B cell (primary cell): ENCODE measurements at regions not wholly inside any gene's neighbourhood (a gene's known extent, or its start where the extent isn't known, plus 50 kb on each side); places are given as distances from the start of the nearest gene placed in this dataset.

Experiments used
- ATAC-seq: fragments of 200-7000 bp; cut with Tn5 transposase; one replicate; pipeline ENCODE4 v1.10.0; 2021; ENCODE audit warnings: low read depth, mild to moderate bottlenecking, moderate number of reproducible peaks, moderate library complexity
- CTCF ChIA-PET: fragments of 350-600 bp; sonication (Branson Sonifier 250); formaldehyde crosslinking; loops from one replicate; lab custom pipeline; 2021; ENCODE audit warnings: antibody characterized with exemption, inconsistent platforms; lab: Charles Lee
- POLR2A ChIA-PET: fragments of 350-600 bp; sonication (Branson Sonifier 250); formaldehyde crosslinking; loops from one replicate; lab custom pipeline; 2021; ENCODE audit warnings: antibody characterized with exemption; lab: Charles Lee
- DNase-seq: peaks from one replicate; pipeline ENCODE4 v3.0.0; 2013
- H2AFZ ChIP-seq: 2 replicates; pipeline ENCODE4 v1.6.1; 2012; ENCODE audit warnings: mild to moderate bottlenecking, low read depth, low read length; ENCODE audit not compliant: insufficient read depth, poor library complexity, severe bottlenecking
- H3K27ac ChIP-seq, 2 donors: 1 replicate in 1 of 2; 2 replicates in 1 of 2; pipeline ENCODE4 v1.5.1; 2012 to 2013; ENCODE audit warnings: low read length in 2 of 2, mild to moderate bottlenecking in 2 of 2, moderate library complexity in 1 of 2
- H3K27me3 ChIP-seq, 4 experiments: fragments of 200-600 bp in 1 of 4; sonication (generic) in 1 of 4; replicated peaks in 1 of 4; 1 replicate in 2 of 4; 2 replicates in 2 of 4; pipeline versions ENCODE4 v1.6.1 to v1.7.0; 2013 to 2016; ENCODE audit warnings: low read length in 3 of 4, mild to moderate bottlenecking in 2 of 4, mixed read lengths in 1 of 4, moderate library complexity in 1 of 4; ENCODE audit not compliant: insufficient read depth in 4 of 4, control insufficient read depth in 3 of 4; ENCODE audit errors: control extremely low read depth in 1 of 4
- H3K36me3 ChIP-seq, 2 experiments: replicated peaks in 1 of 2; 1 replicate in 1 of 2; 2 replicates in 1 of 2; pipeline versions ENCODE4 v1.6.1 to v1.7.1; 2013; ENCODE audit warnings: low read length in 1 of 2; ENCODE audit not compliant: insufficient read depth in 2 of 2, control insufficient read depth in 1 of 2; ENCODE audit errors: control extremely low read depth in 1 of 2, extremely low read depth in 1 of 2
- H3K4me1 ChIP-seq, 2 donors: fragments of 200-600 bp in 1 of 2; sonication (generic) in 1 of 2; 1 replicate in 1 of 2; 2 replicates in 1 of 2; pipeline versions ENCODE4 v1.5.1 to v1.6.1; 2013 to 2017; ENCODE audit warnings: low read length in 2 of 2; ENCODE audit not compliant: control insufficient read depth in 2 of 2, insufficient read depth in 2 of 2
- H3K4me2 ChIP-seq: replicated peaks from 2 replicates; pipeline ENCODE3; 2012; ENCODE audit warnings: mild to moderate bottlenecking, low read depth, low read length; ENCODE audit not compliant: poor library complexity, severe bottlenecking
- H3K4me3 ChIP-seq, 5 experiments: fragments of 200-600 bp in 1 of 5; sonication (generic) in 1 of 5; 1 replicate in 3 of 5; 2 replicates in 2 of 5; pipeline versions ENCODE4 v1.5.1 to v1.7.0; 2011 to 2016; ENCODE audit warnings: low read length in 4 of 5, mild to moderate bottlenecking in 4 of 5, low read depth in 2 of 5, control low read depth in 1 of 5, moderate library complexity in 1 of 5; ENCODE audit not compliant: insufficient read depth in 1 of 5; ENCODE audit errors: control extremely low read depth in 1 of 5, extremely low read depth in 1 of 5
- H3K79me2 ChIP-seq: fragments of 200-600 bp; sonication (generic); one replicate; pipeline ENCODE4 v1.6.0; 2016; ENCODE audit warnings: low read length; ENCODE audit not compliant: control insufficient read depth, insufficient read depth
- H3K9ac ChIP-seq: fragments of 200-600 bp; sonication (generic); 2 replicates; pipeline ENCODE4 v1.6.1; 2017; ENCODE audit warnings: mild to moderate bottlenecking, low read length, moderate library complexity
- H3K9me3 ChIP-seq, 3 donors: one replicate each; pipeline versions ENCODE4 v1.6.1 to v1.7.1; 2013; ENCODE audit warnings: low read length in 2 of 3; ENCODE audit not compliant: control insufficient read depth in 2 of 3, insufficient read depth in 1 of 3; ENCODE audit errors: control extremely low read depth in 1 of 3
- H4K20me1 ChIP-seq: 2 replicates; pipeline ENCODE4 v1.6.0; 2012; ENCODE audit warnings: mild to moderate bottlenecking, low read length; ENCODE audit not compliant: insufficient read depth, control insufficient read depth, poor library complexity, severe bottlenecking
- H3K27ac Mint-ChIP-seq: one replicate; pipeline ENCODE4 v1.8.0; 2021; ENCODE audit warnings: mixed read lengths
- H3K27me3 Mint-ChIP-seq: one replicate; pipeline ENCODE4 v1.8.0; 2021; ENCODE audit warnings: mixed read lengths
- H3K4me1 Mint-ChIP-seq: one replicate; pipeline ENCODE4 v1.8.0; 2021; ENCODE audit warnings: mixed read lengths
- H3K4me3 Mint-ChIP-seq: one replicate; pipeline ENCODE4 v1.8.0; 2021; ENCODE audit warnings: mixed read lengths
- H3K9me3 Mint-ChIP-seq: one replicate; pipeline ENCODE4 v1.8.0; 2022; ENCODE audit warnings: mixed read lengths; ENCODE audit not compliant: insufficient read depth
- EZH2 ChIP-seq: IDR thresholded peaks from 2 replicates; pipeline ENCODE4 v1.6.1; 2012; ENCODE audit warnings: borderline replicate concordance, low read depth, mild to moderate bottlenecking, moderate library complexity, low read length; ENCODE audit not compliant: insufficient read depth, poor library complexity, severe bottlenecking
- WGBS: methylation state at CpG from one replicate; pipeline ENCODE4 v1.1.5; 2013; ENCODE audit warnings: missing lambda C conversion rate; ENCODE audit not compliant: insufficient coverage; 5-methylcytosine and 5-hydroxymethylcytosine counted together
- intact Hi-C: fragments of 100-400 bp; cut with micrococcal nuclease; formaldehyde crosslinking; loops from one replicate; pipeline ENCODE4 v1.10.0; 2022
- TF ChIP-seq, protein P1 (sequence below): fragments of 200-600 bp; IDR thresholded peaks from one replicate; pipeline ENCODE4 v1.8.0; 2022; ENCODE audit warnings: antibody characterized with exemption, mild to moderate bottlenecking

DNA sequence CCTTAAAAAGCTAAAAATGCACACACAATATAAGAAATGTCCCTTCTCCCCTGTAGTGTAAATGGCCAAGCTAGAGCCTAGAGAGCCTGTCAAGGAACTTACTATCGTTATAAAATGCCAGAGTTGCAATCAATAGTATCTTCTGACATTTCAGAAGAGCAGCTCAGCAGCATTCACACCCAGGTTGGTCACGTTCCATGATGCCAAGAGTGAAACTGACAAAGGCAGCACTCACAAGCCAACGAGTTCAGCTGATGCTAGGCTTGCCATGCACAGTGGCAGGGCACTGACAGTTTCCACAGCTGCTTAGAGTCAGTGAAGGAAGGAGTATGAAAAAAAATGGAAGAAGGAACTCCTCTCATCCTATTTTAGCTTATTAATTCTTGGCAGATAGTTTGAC is 331.4 kb upstream of the CCDC54 start:
- no peak overlapping the region for H3K27ac ChIP-seq
- H3K27me3 ChIP-seq: no peaks in the 10 kb centered on the region
- Mint-ChIP-seq H3K27me3 (no peaks in the 10 kb centered on the region), H3K4me1 (no peaks in the 10 kb centered on the region), H3K9me3 (no peaks in the 10 kb centered on the region), H3K4me3 (no peak overlapping the region), H3K27ac (no peak overlapping the region)
- no peaks in the 10 kb centered on the region for H3K9me3 ChIP-seq
- WGBS: 75% methylated on average over 3 of the region's 3 CpGs
- no peak overlapping the region for H3K9ac ChIP-seq
- no peak overlapping the region for H2AFZ ChIP-seq
- no peak overlapping the region for H3K4me3 ChIP-seq
- no peak for ATAC-seq
- intact Hi-C loops: no loop called here
- no peak overlapping the region for H3K4me2 ChIP-seq
- no peaks in the 10 kb centered on the region for H3K4me1 ChIP-seq
- ChIA-PET CTCF (no interaction called here), POLR2A (no interaction called here)
- H4K20me1 ChIP-seq: no peaks in the 10 kb centered on the region
- H3K36me3 ChIP-seq: no peaks in the 10 kb centered on the region
- DNase-seq: no peak
- no peaks in the 10 kb centered on the region for H3K79me2 ChIP-seq
- TF ChIP-seq, protein P1, sequence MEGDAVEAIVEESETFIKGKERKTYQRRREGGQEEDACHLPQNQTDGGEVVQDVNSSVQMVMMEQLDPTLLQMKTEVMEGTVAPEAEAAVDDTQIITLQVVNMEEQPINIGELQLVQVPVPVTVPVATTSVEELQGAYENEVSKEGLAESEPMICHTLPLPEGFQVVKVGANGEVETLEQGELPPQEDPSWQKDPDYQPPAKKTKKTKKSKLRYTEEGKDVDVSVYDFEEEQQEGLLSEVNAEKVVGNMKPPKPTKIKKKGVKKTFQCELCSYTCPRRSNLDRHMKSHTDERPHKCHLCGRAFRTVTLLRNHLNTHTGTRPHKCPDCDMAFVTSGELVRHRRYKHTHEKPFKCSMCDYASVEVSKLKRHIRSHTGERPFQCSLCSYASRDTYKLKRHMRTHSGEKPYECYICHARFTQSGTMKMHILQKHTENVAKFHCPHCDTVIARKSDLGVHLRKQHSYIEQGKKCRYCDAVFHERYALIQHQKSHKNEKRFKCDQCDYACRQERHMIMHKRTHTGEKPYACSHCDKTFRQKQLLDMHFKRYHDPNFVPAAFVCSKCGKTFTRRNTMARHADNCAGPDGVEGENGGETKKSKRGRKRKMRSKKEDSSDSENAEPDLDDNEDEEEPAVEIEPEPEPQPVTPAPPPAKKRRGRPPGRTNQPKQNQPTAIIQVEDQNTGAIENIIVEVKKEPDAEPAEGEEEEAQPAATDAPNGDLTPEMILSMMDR: no peak
- TF ChIP-seq EZH2: no peak

DNA sequence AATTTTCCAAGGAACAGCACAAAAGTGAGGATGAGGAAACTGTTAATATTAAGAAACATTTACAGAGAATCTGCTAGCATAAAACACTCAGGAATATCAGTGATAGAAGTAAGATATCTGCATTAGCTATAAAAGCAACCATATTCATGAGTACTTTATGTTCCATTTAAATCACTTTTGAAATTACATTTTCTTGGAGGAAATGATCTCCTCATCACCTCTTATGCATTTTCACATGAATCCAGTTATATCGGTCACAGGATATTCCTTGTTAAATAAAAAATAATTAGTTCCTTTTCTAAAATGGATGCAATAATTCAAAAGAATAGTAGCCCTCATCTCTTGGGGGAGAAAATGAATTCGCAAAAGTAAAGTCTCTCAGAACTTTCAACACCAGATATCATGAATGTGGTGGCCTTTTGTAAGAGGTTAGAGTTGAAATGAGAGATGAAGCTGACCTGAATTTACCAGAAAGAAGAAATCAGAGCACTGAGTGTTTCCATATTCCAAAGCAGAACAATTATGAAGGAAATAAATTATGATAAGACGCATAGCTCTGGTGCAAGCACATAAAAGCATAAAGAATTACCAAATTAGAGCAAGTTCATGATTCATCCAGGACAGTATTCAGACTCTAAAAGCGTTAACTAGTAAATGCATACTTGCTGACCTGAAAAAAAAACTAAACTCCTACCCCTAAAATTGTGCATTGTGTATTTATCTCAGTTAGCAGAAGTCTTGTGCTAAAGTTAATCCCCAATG is 321.9 kb upstream of the CCDC54 start:
- H2AFZ ChIP-seq: no peak overlapping the region
- CTCF ChIA-PET: interaction anchor here (1.6 kb wide), 1 partner anchor 9 kb away, joined by 4 read pairs; no protein-coding TSS in a partner anchor

More for the DNA sequence above, 321.9 kb upstream of the CCDC54 start:
- H3K27me3 ChIP-seq: no peaks in the 10 kb centered on the region
- TF ChIP-seq, protein P1: no peak
- no peak for TF ChIP-seq EZH2
- no CpG with 5 or more reads among the region's 4 CpGs for WGBS
- Mint-ChIP-seq H3K4me1 (no peaks in the 10 kb centered on the region), H3K27me3 (peaks cover 12% of the 10 kb centered on the region), H3K4me3 (no peak overlapping the region), H3K9me3 (no peaks in the 10 kb centered on the region), H3K27ac (no peak overlapping the region)
- H3K27ac ChIP-seq: no peak overlapping the region
- peaks cover 0 to 1% (median 0%) of the 10 kb centered on the region in 3 donors for H3K9me3 ChIP-seq
- H3K4me2 ChIP-seq: no peak overlapping the region
- H4K20me1 ChIP-seq: no peaks in the 10 kb centered on the region
- POLR2A ChIA-PET: no interaction called here
- no peak overlapping the region for H3K9ac ChIP-seq
- no peak for ATAC-seq
- H3K4me1 ChIP-seq: no peaks in the 10 kb centered on the region
- intact Hi-C loops: no loop called here
- no peak for DNase-seq
- H3K79me2 ChIP-seq: no peaks in the 10 kb centered on the region
- H3K36me3 ChIP-seq: no peaks in the 10 kb centered on the region
- H3K4me3 ChIP-seq: no peak overlapping the region
